ENCODE measurements at regions not wholly inside any gene's neighbourhood (a gene's known extent, or its start where the extent isn't known, plus 50 kb on each side); places are given as distances from the start of the nearest gene placed in this dataset.

- TF ChIP-seq CTCF (IDR thresholded peaks at IDR 0.05) (no peak), POLR2A (IDR thresholded peaks at IDR 0.05) (no peak)
Observed at GRCh38 chr10:120788771-120789170, 62.4 kb upstream of the WDR11 start.

Data from esophagus squamous epithelium (tissue), 4 donors.